ENCODE measurements at regions not wholly inside any gene's neighbourhood (a gene's known extent, or its start where the extent isn't known, plus 50 kb on each side); places are given as distances from the start of the nearest gene placed in this dataset.

GRCh38 chr15:59825901-59826300 lies 136.8 kb upstream of the BNIP2 start (continued):
- TF ChIP-seq CTCF (CRISPR knock-in tag; IDR thresholded peaks at IDR 0.05), result no peak
- no peak for TF ChIP-seq GATA4 (IDR thresholded peaks at IDR 0.05; ENCODE audit: borderline replicate concordance, low read depth)
- TF ChIP-seq ZNF839 (CRISPR knock-in tag; IDR thresholded peaks at IDR 0.05; ENCODE audit: borderline replicate concordance), result no peak
- TF ChIP-seq ZFP91 (CRISPR knock-in tag; IDR thresholded peaks at IDR 0.05; ENCODE audit: borderline replicate concordance), result no peak
- TF ChIP-seq ZBTB7B (CRISPR knock-in tag; IDR thresholded peaks at IDR 0.05), result no peak
- TF ChIP-seq ZNF629 (CRISPR knock-in tag; conservative IDR thresholded peaks at IDR 0.05), result no peak
- TF ChIP-seq POGZ (CRISPR knock-in tag; IDR thresholded peaks at IDR 0.05), result no peak

- POLR2A ChIA-PET, result no interaction called here
Measured at GRCh38 chr15:59821286-59821685, 132.2 kb upstream of the BNIP2 start.

More at GRCh38 chr15:59821286-59821685, 132.2 kb upstream of the BNIP2 start:
- Histone ChIP-seq H2AFZ (ENCODE audit: low read length) (no peak overlapping the region), H3K27me3 (ENCODE audit: control insufficient read depth in 1 of 2, insufficient read depth in 2 of 2, low read length in 2 of 2) (no peaks in the 10 kb centered on the region; a peak in 1 of 5 replicates), H3K9ac (ENCODE audit: insufficient read depth, low read depth, low read length) (no peak overlapping the region), H3K27ac (ENCODE audit: extremely low read length, insufficient read depth, low read length) (no peak overlapping the region), H3K79me2 (ENCODE audit: insufficient read depth, low read length) (no peaks in the 10 kb centered on the region), H4K20me1 (ENCODE audit: insufficient read depth, low read length) (no peaks in the 10 kb centered on the region), H3K4me2 (ENCODE audit: low read depth, low read length) (no peak overlapping the region), H3K9me3 (ENCODE audit: low read length) (no peaks in the 10 kb centered on the region), H3K36me3 (replicated peaks in 1 of 2; ENCODE audit: control insufficient read depth in 1 of 2, insufficient read depth in 2 of 2, low read length in 2 of 2) (no peaks in the 10 kb centered on the region), H3K4me1 (ENCODE audit: insufficient read depth, low read length) (no peaks in the 10 kb centered on the region), H3K4me3 (replicated peaks in 1 of 3; ENCODE audit: insufficient read depth in 1 of 3, low read depth in 2 of 3, low read length in 3 of 3) (no peak overlapping the region)
- intact Hi-C loops (cut with micrococcal nuclease; ENCODE audit: unreplicated experiment), result no loop called here
- BruUV-seq (replicated peaks), result no TSS peak
- WGBS (ENCODE audit: low lambda C conversion rate), result 3% methylated on average over 1 of the region's 1 CpG
- FAIRE-seq (no peak), DNase-seq (ENCODE audit: low spot score) (no peak), ATAC-seq (no peak)
- CTCF ChIA-PET (ENCODE audit: low intra/inter-chr PET ratio, low total read pairs), result no interaction called here
- no peak for TF ChIP-seq ZNF335 (CRISPR knock-in tag; IDR thresholded peaks at IDR 0.05)
- TF ChIP-seq KLF9 (CRISPR knock-in tag; IDR thresholded peaks at IDR 0.05; ENCODE audit: low read depth), result no peak
- in situ Hi-C loops (cut with HindIII; ENCODE audit: extremely low pct_ligation_motif_present, low pct_unique_long_range_greater_than_20kb), result loop anchor here (10.0 kb wide), 1 partner anchor 56 kb away; no protein-coding TSS in a partner anchor
